IPS-NIHi11 (cell line): ENCODE measurements at regions not wholly inside any gene's neighbourhood (a gene's known extent, or its start where the extent isn't known, plus 50 kb on each side); places are given as distances from the start of the nearest gene placed in this dataset.

Source experiments
- DNase-seq: peaks from one replicate; pipeline ENCODE4 v3.0.0; 2012; ENCODE audit warnings: mixed read lengths, low spot score

DNA sequence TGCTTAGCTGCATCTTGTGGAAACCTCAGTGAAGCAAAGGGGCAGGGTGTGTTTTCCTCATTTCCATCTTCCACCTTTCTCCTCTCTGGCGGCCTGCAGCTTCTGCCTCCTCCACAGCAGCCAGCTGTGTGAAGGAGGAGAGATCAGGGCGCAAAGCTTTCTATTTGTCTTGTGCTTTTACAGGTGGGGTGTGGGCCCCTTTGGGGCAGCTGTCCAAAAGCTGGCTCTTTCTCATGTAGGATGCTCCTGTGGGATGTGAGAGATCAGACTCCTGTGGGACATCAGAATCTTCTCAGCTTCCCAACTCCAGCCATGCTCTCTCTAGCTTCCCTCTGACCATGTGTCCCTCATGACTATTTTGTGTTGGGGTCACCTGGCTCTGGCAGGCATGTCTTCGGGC lies 227.1 kb downstream of the MID1 start:
- no peak for DNase-seq

DNA sequence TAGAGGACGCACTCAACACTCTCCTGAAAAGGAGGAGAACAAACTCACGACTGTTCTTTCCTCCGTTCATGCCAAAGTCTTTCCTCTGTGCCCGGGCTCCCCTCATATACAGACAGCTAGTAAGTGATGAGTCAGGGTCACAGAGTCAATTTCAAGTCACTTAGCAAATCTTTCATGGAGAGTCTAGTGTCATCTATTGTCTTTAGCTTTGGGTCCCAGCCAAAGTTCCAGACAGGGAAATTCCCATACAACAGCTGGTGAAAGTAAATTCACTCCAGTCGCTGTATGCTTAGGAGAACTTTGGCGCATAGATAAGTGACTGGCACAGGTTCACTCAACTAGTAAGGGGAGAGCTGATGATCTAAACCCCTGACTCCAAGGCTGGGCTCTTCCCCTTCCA lies 226.5 kb downstream of the MID1 start:
- DNase-seq = no peak

DNA sequence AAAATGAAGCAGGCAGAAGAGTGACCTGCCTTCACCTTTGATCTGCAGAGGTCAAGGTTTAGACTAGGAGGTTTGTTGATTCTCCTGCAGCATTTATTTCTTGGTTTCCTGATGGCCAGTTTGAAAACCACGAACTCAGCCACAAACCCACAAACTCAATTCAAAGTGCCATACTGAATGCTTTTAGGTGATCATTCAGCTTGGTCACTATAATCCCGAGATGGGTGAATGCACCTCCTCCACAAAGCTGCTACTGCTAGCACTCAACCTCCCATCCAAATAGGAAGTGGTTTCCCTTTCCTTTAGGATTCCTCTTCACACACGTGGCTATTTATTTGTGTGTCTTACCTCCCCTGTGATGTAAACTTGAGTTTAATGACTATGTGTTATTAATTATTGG lies 225.2 kb downstream of the MID1 start:
- DNase-seq = no peak
